ENCODE measurements at regions not wholly inside any gene's neighbourhood (a gene's known extent, or its start where the extent isn't known, plus 50 kb on each side); places are given as distances from the start of the nearest gene placed in this dataset.

GRCh38 chr13:105170438-105170837 is 1365.0 kb downstream of the EFNB2 start:
- Histone ChIP-seq H2BK5ac (ENCODE audit: low read depth, low read length, poor library complexity, severe bottlenecking) (no peak overlapping the region), H4K8ac (ENCODE audit: low read depth in 2 of 2, low read length in 2 of 2) (no peak overlapping the region), H3K36me3 (ENCODE audit: control insufficient read depth, insufficient read depth, low read length) (no peaks in the 10 kb centered on the region), H3K27ac (ENCODE audit: insufficient read depth, low read length) (no peak overlapping the region), H3K23ac (ENCODE audit: low read depth, low read length) (no peak overlapping the region), H3K4me2 (ENCODE audit: low read depth, low read length) (no peak overlapping the region), H3K79me1 (ENCODE audit: low read depth in 1 of 2, low read length in 2 of 2) (no peaks in the 10 kb centered on the region), H2AFZ (replicated peaks; ENCODE audit: low read length, poor library complexity) (no peak overlapping the region), H2BK120ac (ENCODE audit: low read depth, low read length) (no peak overlapping the region), H4K91ac (ENCODE audit: insufficient read depth, low read depth, low read length) (no peak overlapping the region), H2BK20ac (ENCODE audit: low read depth, low read length) (no peak overlapping the region), H3K14ac (replicated peaks; ENCODE audit: low read depth, low read length) (no peak overlapping the region), H3K4me1 (ENCODE audit: control insufficient read depth, insufficient read depth, low read length) (no peaks in the 10 kb centered on the region), H3K4ac (ENCODE audit: low read depth, low read length) (no peak overlapping the region), H4K5ac (ENCODE audit: low read depth, low read length) (no peak overlapping the region), H3K9me1 (ENCODE audit: insufficient read depth, low read length) (no peaks in the 10 kb centered on the region), H2AK5ac (ENCODE audit: low read depth, low read length) (no peak overlapping the region), H3K9ac (ENCODE audit: low read depth, low read length) (no peak overlapping the region), H3K4me3 (ENCODE audit: insufficient read depth, low read depth, low read length) (no peak overlapping the region), H3K27me3 (ENCODE audit: control insufficient read depth, insufficient read depth, low read length) (no peaks in the 10 kb centered on the region), H2AK9ac (replicated peaks; ENCODE audit: low read depth, low read length, poor library complexity) (no peak overlapping the region), H3K18ac (ENCODE audit: low read depth, low read length) (no peak overlapping the region), H2BK15ac (ENCODE audit: low read depth, low read length) (no peak overlapping the region), H3K9me3 (ENCODE audit: control insufficient read depth, insufficient read depth, low read length) (no peaks in the 10 kb centered on the region), H3K56ac (ENCODE audit: extremely low read depth, insufficient read depth, low read length) (no peak overlapping the region), H4K20me1 (ENCODE audit: insufficient read depth, low read length) (no peaks in the 10 kb centered on the region)
- no TSS peak for BruUV-seq (replicated peaks)
- intact Hi-C loops (cut with micrococcal nuclease) (no loop called here), dilution Hi-C loops (cut with HindIII; ENCODE audit: low sequenced_read_pairs, unreplicated experiment) (no loop called here), in situ Hi-C loops (cut with MboI; ENCODE audit: low sequenced_read_pairs) (no loop called here)
- ChIA-PET POLR2A (ENCODE audit: unreplicated experiment) (no interaction called here), CTCF (no interaction called here)
- DNase-seq (no peak), ATAC-seq (ENCODE audit: low read depth) (no peak)
- TF ChIP-seq MAFK (IDR thresholded peaks at IDR 0.05; ENCODE audit: low read depth, low read length) (no peak), CTCF (conservative IDR thresholded peaks at IDR 0.05; ENCODE audit: low read depth, low read length) (no peak), RFX5 (IDR thresholded peaks at IDR 0.05; ENCODE audit: low read depth, low read length) (no peak), SMC3 (IDR thresholded peaks at IDR 0.05; ENCODE audit: low read depth, low read length) (no peak), BHLHE40 (IDR thresholded peaks at IDR 0.05; ENCODE audit: low read depth, low read length) (no peak)

All from IMR-90 (cell line).